Lower lobe of right lung (tissue), 2 donors: ENCODE measurements at regions not wholly inside any gene's neighbourhood (a gene's known extent, or its start where the extent isn't known, plus 50 kb on each side); places are given as distances from the start of the nearest gene placed in this dataset.

ENCODE experiments used
- ATAC-seq, 2 donors: fragments of 200-7000 bp; cut with Tn5 transposase; one replicate each; pipeline ENCODE4 v1.9.1; 2020 to 2022; ENCODE audit warnings: mild to moderate bottlenecking in 2 of 2, moderate library complexity in 2 of 2
- DNase-seq: peaks from one replicate; pipeline ENCODE4 v3.0.0-alpha.2; 2020
- H3K27ac ChIP-seq: fragments of 200-600 bp; one replicate; pipeline ENCODE4 v1.8.0; 2022
- H3K27me3 ChIP-seq: fragments of 200-600 bp; one replicate; pipeline ENCODE4 v1.8.0; 2022; ENCODE audit warnings: low read depth
- H3K36me3 ChIP-seq: fragments of 200-600 bp; one replicate; pipeline ENCODE4 v1.8.0; 2022; ENCODE audit warnings: mild to moderate bottlenecking
- H3K4me1 ChIP-seq: fragments of 200-600 bp; one replicate; pipeline ENCODE4 v1.8.0; 2022
- H3K4me3 ChIP-seq: fragments of 200-600 bp; one replicate; pipeline ENCODE4 v1.8.0; 2022; ENCODE audit warnings: mild to moderate bottlenecking
- H3K9me3 ChIP-seq: fragments of 200-600 bp; one replicate; pipeline ENCODE4 v1.8.0; 2022
- CTCF ChIP-seq: fragments of 200-600 bp; IDR thresholded peaks from one replicate; pipeline ENCODE4 v1.8.0; 2022; ENCODE audit warnings: antibody characterized with exemption, mild to moderate bottlenecking
- intact Hi-C: fragments of 100-400 bp; cut with DNase I; formaldehyde crosslinking; loops from one replicate; pipeline ENCODE4 v1.11.0; 2022
- donor health status: DM: no; HTN: yes; CAD: no; lungs with severe emphysema.

- no peak for ATAC-seq
- intact Hi-C loops: no loop called here
- Histone ChIP-seq H3K4me1 (no peaks in the 10 kb centered on the region), H3K9me3 (no peaks in the 10 kb centered on the region), H3K36me3 (no peaks in the 10 kb centered on the region), H3K4me3 (no peak overlapping the region), H3K27ac (no peak overlapping the region), H3K27me3 (no peaks in the 10 kb centered on the region)
- no peak for TF ChIP-seq CTCF
- no peak for DNase-seq
Observed at GRCh38 chr2:117684919-117685318, 129.6 kb upstream of the DDX18 start.

- Histone ChIP-seq H3K4me1 (no peaks in the 10 kb centered on the region), H3K9me3 (no peaks in the 10 kb centered on the region), H3K4me3 (no peak overlapping the region), H3K36me3 (no peaks in the 10 kb centered on the region), H3K27ac (no peak overlapping the region), H3K27me3 (no peaks in the 10 kb centered on the region)
- ATAC-seq (no peak), DNase-seq (no peak)
- intact Hi-C loops: no loop called here
- TF ChIP-seq CTCF: no peak
Observed at GRCh38 chr2:117686699-117687098, 127.8 kb upstream of the DDX18 start.

GRCh38 chr2:117691595-117691994, 122.9 kb upstream of the DDX18 start:
- Histone ChIP-seq H3K27ac (no peak overlapping the region), H3K4me3 (no peak overlapping the region), H3K27me3 (no peaks in the 10 kb centered on the region), H3K36me3 (no peaks in the 10 kb centered on the region), H3K4me1 (no peaks in the 10 kb centered on the region), H3K9me3 (no peaks in the 10 kb centered on the region)
- intact Hi-C loops: no loop called here
- DNase-seq (no peak), ATAC-seq (no peak)
- no peak for TF ChIP-seq CTCF

- Histone ChIP-seq H3K4me3 (no peak overlapping the region), H3K27ac (no peak overlapping the region), H3K27me3 (no peaks in the 10 kb centered on the region), H3K36me3 (no peaks in the 10 kb centered on the region), H3K4me1 (no peaks in the 10 kb centered on the region), H3K9me3 (no peaks in the 10 kb centered on the region)
- intact Hi-C loops: no loop called here
- TF ChIP-seq CTCF: no peak
- ATAC-seq (no peak), DNase-seq (no peak)
Observed at GRCh38 chr2:117692001-117692763, 122.3 kb upstream of the DDX18 start.

GRCh38 chr2:117693154-117693553, 121.3 kb upstream of the DDX18 start:
- H3K4me1 ChIP-seq: no peaks in the 10 kb centered on the region
- H3K36me3 ChIP-seq: no peaks in the 10 kb centered on the region
- no peak overlapping the region for H3K4me3 ChIP-seq
- no peak for TF ChIP-seq CTCF
- no peaks in the 10 kb centered on the region for H3K27me3 ChIP-seq
- intact Hi-C loops: no loop called here
- no peak overlapping the region for H3K27ac ChIP-seq
- H3K9me3 ChIP-seq: no peaks in the 10 kb centered on the region
- ATAC-seq: no peak
- no peak for DNase-seq
